ENCODE measurements at regions not wholly inside any gene's neighbourhood (a gene's known extent, or its start where the extent isn't known, plus 50 kb on each side); places are given as distances from the start of the nearest gene placed in this dataset.

DNA sequence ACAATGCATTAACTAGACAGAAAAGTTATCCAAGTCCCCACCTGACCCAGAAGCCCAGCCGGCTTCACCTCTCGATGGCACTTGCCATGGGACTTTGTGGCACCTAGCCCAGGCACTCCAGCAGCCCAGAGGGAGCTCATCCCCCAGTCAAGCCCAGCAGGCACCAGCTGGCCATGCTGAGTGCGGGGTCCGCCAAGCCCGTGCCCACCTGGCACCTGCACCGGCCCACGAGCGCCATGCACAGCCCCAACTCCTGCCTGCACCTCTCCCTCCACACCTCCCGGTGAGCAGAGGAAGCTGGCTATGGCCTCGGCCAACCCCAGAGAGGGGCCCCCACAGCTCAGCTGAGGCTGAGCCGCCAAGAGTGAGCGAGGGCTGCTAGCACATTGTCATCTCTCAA lies 1759.1 kb downstream of the OLFM4 start:
- Histone ChIP-seq H3K4me2 (ENCODE audit: low read length) (no peak overlapping the region), H3K9me3 (ENCODE audit: low read length) (no peaks in the 10 kb centered on the region), H3K79me2 (replicated peaks; ENCODE audit: insufficient read depth, low read length) (no peaks in the 10 kb centered on the region), H4K20me1 (ENCODE audit: insufficient read depth) (no peaks in the 10 kb centered on the region), H3K4me3 (ENCODE audit: low read length) (no peak overlapping the region), H3K9me2 (ENCODE audit: insufficient read depth, low read length) (no peaks in the 10 kb centered on the region), H3K27ac (ENCODE audit: low read length) (no peak overlapping the region), H3F3A (ENCODE audit: insufficient read depth, low read length, poor library complexity, severe bottlenecking) (no peaks in the 10 kb centered on the region), H3K27me3 (ENCODE audit: insufficient read depth, low read depth, low read length) (no peaks in the 10 kb centered on the region), H3K36me3 (ENCODE audit: insufficient read depth, low read length) (no peaks in the 10 kb centered on the region), H3K9ac (ENCODE audit: low read length) (no peak overlapping the region), H2AFZ (ENCODE audit: low read depth, low read length) (no peak overlapping the region)
- TF ChIP-seq, protein P1, sequence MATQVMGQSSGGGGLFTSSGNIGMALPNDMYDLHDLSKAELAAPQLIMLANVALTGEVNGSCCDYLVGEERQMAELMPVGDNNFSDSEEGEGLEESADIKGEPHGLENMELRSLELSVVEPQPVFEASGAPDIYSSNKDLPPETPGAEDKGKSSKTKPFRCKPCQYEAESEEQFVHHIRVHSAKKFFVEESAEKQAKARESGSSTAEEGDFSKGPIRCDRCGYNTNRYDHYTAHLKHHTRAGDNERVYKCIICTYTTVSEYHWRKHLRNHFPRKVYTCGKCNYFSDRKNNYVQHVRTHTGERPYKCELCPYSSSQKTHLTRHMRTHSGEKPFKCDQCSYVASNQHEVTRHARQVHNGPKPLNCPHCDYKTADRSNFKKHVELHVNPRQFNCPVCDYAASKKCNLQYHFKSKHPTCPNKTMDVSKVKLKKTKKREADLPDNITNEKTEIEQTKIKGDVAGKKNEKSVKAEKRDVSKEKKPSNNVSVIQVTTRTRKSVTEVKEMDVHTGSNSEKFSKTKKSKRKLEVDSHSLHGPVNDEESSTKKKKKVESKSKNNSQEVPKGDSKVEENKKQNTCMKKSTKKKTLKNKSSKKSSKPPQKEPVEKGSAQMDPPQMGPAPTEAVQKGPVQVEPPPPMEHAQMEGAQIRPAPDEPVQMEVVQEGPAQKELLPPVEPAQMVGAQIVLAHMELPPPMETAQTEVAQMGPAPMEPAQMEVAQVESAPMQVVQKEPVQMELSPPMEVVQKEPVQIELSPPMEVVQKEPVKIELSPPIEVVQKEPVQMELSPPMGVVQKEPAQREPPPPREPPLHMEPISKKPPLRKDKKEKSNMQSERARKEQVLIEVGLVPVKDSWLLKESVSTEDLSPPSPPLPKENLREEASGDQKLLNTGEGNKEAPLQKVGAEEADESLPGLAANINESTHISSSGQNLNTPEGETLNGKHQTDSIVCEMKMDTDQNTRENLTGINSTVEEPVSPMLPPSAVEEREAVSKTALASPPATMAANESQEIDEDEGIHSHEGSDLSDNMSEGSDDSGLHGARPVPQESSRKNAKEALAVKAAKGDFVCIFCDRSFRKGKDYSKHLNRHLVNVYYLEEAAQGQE (IDR thresholded peaks at IDR 0.05; ENCODE audit: borderline replicate concordance), result no peak
- TF ChIP-seq EZH2 (IDR thresholded peaks at IDR 0.05; ENCODE audit: borderline replicate concordance, insufficient read depth, low read length, poor library complexity, severe bottlenecking) (no peak), POLR2AphosphoS5 (IDR thresholded peaks at IDR 0.05) (no peak), MXI1 (conservative IDR thresholded peaks at IDR 0.05; ENCODE audit: poor library complexity, severe bottlenecking) (no peak), RAD21 (conservative IDR thresholded peaks at IDR 0.05) (no peak), EP300 (conservative IDR thresholded peaks at IDR 0.05; ENCODE audit: poor library complexity, severe bottlenecking) (no peak), TAF1 (IDR thresholded peaks at IDR 0.05; ENCODE audit: low read depth) (no peak), SMC3 (conservative IDR thresholded peaks at IDR 0.05; ENCODE audit: poor library complexity) (no peak)
- TF ChIP-seq, protein P2, sequence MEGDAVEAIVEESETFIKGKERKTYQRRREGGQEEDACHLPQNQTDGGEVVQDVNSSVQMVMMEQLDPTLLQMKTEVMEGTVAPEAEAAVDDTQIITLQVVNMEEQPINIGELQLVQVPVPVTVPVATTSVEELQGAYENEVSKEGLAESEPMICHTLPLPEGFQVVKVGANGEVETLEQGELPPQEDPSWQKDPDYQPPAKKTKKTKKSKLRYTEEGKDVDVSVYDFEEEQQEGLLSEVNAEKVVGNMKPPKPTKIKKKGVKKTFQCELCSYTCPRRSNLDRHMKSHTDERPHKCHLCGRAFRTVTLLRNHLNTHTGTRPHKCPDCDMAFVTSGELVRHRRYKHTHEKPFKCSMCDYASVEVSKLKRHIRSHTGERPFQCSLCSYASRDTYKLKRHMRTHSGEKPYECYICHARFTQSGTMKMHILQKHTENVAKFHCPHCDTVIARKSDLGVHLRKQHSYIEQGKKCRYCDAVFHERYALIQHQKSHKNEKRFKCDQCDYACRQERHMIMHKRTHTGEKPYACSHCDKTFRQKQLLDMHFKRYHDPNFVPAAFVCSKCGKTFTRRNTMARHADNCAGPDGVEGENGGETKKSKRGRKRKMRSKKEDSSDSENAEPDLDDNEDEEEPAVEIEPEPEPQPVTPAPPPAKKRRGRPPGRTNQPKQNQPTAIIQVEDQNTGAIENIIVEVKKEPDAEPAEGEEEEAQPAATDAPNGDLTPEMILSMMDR (IDR thresholded peaks at IDR 0.05; ENCODE audit: poor library complexity, severe bottlenecking), result no peak

DNA sequence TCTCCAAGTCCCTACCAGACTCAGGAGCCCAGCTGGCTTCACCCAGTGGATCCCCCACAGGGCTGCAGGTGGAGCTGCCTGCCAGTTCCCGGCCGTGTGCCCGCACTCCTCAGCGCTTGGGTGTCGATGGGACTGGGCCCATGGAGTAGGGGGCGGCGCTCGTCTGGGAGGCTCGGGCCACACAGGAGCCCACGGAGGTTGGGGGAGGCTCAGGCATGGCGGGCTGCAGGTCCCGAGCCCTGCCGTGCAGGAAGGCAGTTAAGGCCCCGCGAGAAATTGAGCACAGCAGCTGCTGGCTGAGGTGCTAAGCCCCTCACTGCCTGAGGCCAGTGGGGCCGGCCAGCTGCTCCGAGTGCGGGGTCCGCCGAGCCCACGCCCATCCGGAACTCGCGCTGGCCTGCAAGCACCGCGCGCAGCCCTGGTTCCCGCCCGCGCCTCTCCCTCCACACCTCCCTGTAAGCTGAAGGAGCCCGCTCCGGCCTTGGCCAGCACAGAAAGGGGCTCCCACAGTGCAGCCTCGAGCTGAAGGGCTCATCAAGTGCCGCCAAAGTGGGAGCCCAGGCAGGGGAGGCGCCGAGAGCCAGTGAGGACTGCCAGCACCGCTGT lies 1771.1 kb downstream of the OLFM4 start:
- H4K20me1 ChIP-seq (ENCODE audit: insufficient read depth), result no peaks in the 10 kb centered on the region
- H3K4me2 ChIP-seq (ENCODE audit: low read length), result no peak overlapping the region
- H3K36me3 ChIP-seq (ENCODE audit: insufficient read depth, low read length), result no peaks in the 10 kb centered on the region
- H3K4me3 ChIP-seq (ENCODE audit: low read length), result no peak overlapping the region
- H3F3A ChIP-seq (ENCODE audit: insufficient read depth, low read length, poor library complexity, severe bottlenecking), result no peaks in the 10 kb centered on the region
- H3K9me3 ChIP-seq (ENCODE audit: low read length), result no peaks in the 10 kb centered on the region
- no peaks in the 10 kb centered on the region for H3K27me3 ChIP-seq (ENCODE audit: insufficient read depth, low read depth, low read length)
- no peaks in the 10 kb centered on the region for H3K9me2 ChIP-seq (ENCODE audit: insufficient read depth, low read length)
- H3K79me2 ChIP-seq (replicated peaks; ENCODE audit: insufficient read depth, low read length), result no peaks in the 10 kb centered on the region
- no peak overlapping the region for H2AFZ ChIP-seq (ENCODE audit: low read depth, low read length)
- TF ChIP-seq EP300 (conservative IDR thresholded peaks at IDR 0.05; ENCODE audit: poor library complexity, severe bottlenecking) (no peak), MXI1 (conservative IDR thresholded peaks at IDR 0.05; ENCODE audit: poor library complexity, severe bottlenecking) (no peak), EZH2 (IDR thresholded peaks at IDR 0.05; ENCODE audit: borderline replicate concordance, insufficient read depth, low read length, poor library complexity, severe bottlenecking) (no peak), POLR2AphosphoS5 (IDR thresholded peaks at IDR 0.05) (no peak), RAD21 (conservative IDR thresholded peaks at IDR 0.05) (no peak), SMC3 (conservative IDR thresholded peaks at IDR 0.05; ENCODE audit: poor library complexity) (no peak), TAF1 (IDR thresholded peaks at IDR 0.05; ENCODE audit: low read depth) (no peak)
- TF ChIP-seq, protein P2 (IDR thresholded peaks at IDR 0.05; ENCODE audit: poor library complexity, severe bottlenecking), result no peak
- TF ChIP-seq, protein P1 (IDR thresholded peaks at IDR 0.05; ENCODE audit: borderline replicate concordance), result no peak
- no peak overlapping the region for H3K9ac ChIP-seq (ENCODE audit: low read length)
- H3K27ac ChIP-seq (ENCODE audit: low read length), result no peak overlapping the region
